RWPE1 (cell line): ENCODE measurements at regions not wholly inside any gene's neighbourhood (a gene's known extent, or its start where the extent isn't known, plus 50 kb on each side); places are given as distances from the start of the nearest gene placed in this dataset.
"Not testable (repeated sequence)": the region's sequence is repeated elsewhere in the genome, so short reads cannot be mapped to it uniquely, and the experiment has no call there.

Experiments
- CTCF ChIA-PET: fragments of 350-600 bp; sonication (Branson Sonifier 250); formaldehyde crosslinking; extraction: SDS; loops from one replicate; lab custom pipeline; 2021; lab: Yijun Ruan, JAX
- POLR2A ChIA-PET: fragments of 400-600 bp; formaldehyde crosslinking; extraction: SDS; loops from one replicate; lab custom pipeline; 2020; ENCODE audit warnings: antibody characterized with exemption; ENCODE audit not compliant: low non-redundant PET; lab: Yijun Ruan, JAX
- DNase-seq: peaks from one replicate; pipeline ENCODE4 v3.0.0; 2012; ENCODE audit warnings: low spot score
- H3K27ac ChIP-seq: fragments of 450-650 bp; 2 replicates; pipeline ENCODE4 v1.5.1; 2017
- CTCF ChIP-seq: fragments of 450-650 bp; conservative IDR thresholded peaks from 2 replicates; pipeline ENCODE4 v1.5.1; 2017; ENCODE audit warnings: low read depth, mild to moderate bottlenecking

- DNase-seq, POLR2A ChIA-PET, H3K27ac ChIP-seq, CTCF ChIA-PET: not testable (repeated sequence)
Observed at GRCh38 chr10:95137990-95138625, 55.9 kb upstream of the ACSM6 start.

- CTCF ChIA-PET: interaction anchor here (0.6 to 1.3 kb wide), 2 partner anchors 229 to 268 kb away, joined by 3 to 4 read pairs; no protein-coding TSS in a partner anchor
- no peak for DNase-seq
- POLR2A ChIA-PET: no interaction called here
- no peak for TF ChIP-seq CTCF
- H3K27ac ChIP-seq: no peak overlapping the region
Observed at GRCh38 chr10:95134490-95134889, 59.5 kb upstream of the ACSM6 start.

- ChIA-PET CTCF (interaction anchor here (0.6 to 1.3 kb wide), 3 partner anchors 229 to 560 kb away, joined by 3 to 4 read pairs (median 4); no protein-coding TSS in a partner anchor), POLR2A (no interaction called here)
- no peak for DNase-seq
- no peak overlapping the region for H3K27ac ChIP-seq
- TF ChIP-seq CTCF: no peak
Observed at GRCh38 chr10:95133997-95134396, 60.0 kb upstream of the ACSM6 start.

- CTCF ChIA-PET: interaction anchor here (0.6 to 1.3 kb wide), 2 partner anchors 230 to 561 kb away, joined by 4 read pairs; no protein-coding TSS in a partner anchor
- peak; percentile 66 for TF ChIP-seq CTCF
- POLR2A ChIA-PET: no interaction called here
- no peak overlapping the region for H3K27ac ChIP-seq
- DNase-seq: peak; percentile 57
Observed at GRCh38 chr10:95133016-95133752, 60.9 kb upstream of the ACSM6 start.

- POLR2A ChIA-PET, DNase-seq: not testable (repeated sequence)
- CTCF ChIA-PET: interaction anchor here (0.8 kb wide), 1 partner anchor 53 kb away, joined by 3 read pairs; no protein-coding TSS in a partner anchor
Observed at GRCh38 chr10:95130429-95130828, 61.1 kb upstream of the CYP2C8 start.

GRCh38 chr10:95125582-95125981 lies 56.3 kb upstream of the CYP2C8 start:
- CTCF ChIA-PET: interaction anchor here (0.6 kb wide), 1 partner anchor 568 kb away, joined by 4 read pairs; the partner anchor contains the start of gene TCTN3
- TF ChIP-seq CTCF: no peak
- POLR2A ChIA-PET: no interaction called here
- no peak for DNase-seq
- H3K27ac ChIP-seq: no peak overlapping the region

More at GRCh38 chr10:95130429-95130828, 61.1 kb upstream of the CYP2C8 start:
- H3K27ac ChIP-seq: not testable (repeated sequence)

- ChIA-PET CTCF (no interaction called here), POLR2A (no interaction called here)
- no peak for DNase-seq
- no peak overlapping the region for H3K27ac ChIP-seq
- no peak for TF ChIP-seq CTCF
Observed at GRCh38 chr10:95122736-95123135, 53.4 kb upstream of the CYP2C8 start.
